ENCODE measurements at regions not wholly inside any gene's neighbourhood (a gene's known extent, or its start where the extent isn't known, plus 50 kb on each side); places are given as distances from the start of the nearest gene placed in this dataset.

DNA sequence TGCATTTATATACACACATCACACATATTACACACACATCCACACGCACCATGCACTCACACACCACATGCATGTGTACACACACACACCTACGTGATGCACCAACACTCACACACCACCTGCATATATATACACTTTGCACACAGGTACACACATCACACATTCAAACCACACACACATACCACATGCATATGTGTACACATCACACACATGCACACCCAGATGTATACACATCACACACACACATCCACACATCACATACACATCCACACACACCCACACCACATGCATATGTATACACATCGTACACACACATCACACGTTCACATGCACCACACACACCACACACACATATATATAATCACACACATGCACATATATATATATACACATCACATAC, 281.8 kb downstream of the IRF8 start:
- DNase-seq (ENCODE audit: low spot score) = no peak
- TF ChIP-seq, protein P1, sequence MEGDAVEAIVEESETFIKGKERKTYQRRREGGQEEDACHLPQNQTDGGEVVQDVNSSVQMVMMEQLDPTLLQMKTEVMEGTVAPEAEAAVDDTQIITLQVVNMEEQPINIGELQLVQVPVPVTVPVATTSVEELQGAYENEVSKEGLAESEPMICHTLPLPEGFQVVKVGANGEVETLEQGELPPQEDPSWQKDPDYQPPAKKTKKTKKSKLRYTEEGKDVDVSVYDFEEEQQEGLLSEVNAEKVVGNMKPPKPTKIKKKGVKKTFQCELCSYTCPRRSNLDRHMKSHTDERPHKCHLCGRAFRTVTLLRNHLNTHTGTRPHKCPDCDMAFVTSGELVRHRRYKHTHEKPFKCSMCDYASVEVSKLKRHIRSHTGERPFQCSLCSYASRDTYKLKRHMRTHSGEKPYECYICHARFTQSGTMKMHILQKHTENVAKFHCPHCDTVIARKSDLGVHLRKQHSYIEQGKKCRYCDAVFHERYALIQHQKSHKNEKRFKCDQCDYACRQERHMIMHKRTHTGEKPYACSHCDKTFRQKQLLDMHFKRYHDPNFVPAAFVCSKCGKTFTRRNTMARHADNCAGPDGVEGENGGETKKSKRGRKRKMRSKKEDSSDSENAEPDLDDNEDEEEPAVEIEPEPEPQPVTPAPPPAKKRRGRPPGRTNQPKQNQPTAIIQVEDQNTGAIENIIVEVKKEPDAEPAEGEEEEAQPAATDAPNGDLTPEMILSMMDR (IDR thresholded peaks at IDR 0.05; ENCODE audit: extremely low read depth, missing control alignments) = no peak

DNA sequence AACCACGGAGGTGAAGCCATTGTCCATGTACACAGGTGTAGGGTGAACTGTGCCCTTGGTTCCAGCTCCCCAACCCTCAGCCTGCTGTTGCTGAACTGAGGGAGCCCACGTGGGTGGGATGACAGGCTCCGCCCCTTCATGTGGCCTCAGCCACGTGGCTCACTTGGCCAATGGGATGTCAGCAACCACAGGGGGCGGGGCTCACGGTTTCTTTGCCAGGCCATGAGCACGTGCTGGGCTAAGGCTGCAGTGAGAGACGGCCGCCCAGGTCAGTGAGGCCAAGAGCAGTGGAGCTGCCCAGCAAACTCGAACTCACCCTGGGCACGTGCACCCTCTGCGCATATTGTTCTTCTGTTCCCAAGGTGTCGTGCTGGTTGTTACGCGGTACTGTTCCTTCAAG, 282.6 kb downstream of the IRF8 start:
- no peak for DNase-seq (ENCODE audit: low spot score)
- TF ChIP-seq, protein P1 (IDR thresholded peaks at IDR 0.05; ENCODE audit: extremely low read depth, missing control alignments) = no peak

DNA sequence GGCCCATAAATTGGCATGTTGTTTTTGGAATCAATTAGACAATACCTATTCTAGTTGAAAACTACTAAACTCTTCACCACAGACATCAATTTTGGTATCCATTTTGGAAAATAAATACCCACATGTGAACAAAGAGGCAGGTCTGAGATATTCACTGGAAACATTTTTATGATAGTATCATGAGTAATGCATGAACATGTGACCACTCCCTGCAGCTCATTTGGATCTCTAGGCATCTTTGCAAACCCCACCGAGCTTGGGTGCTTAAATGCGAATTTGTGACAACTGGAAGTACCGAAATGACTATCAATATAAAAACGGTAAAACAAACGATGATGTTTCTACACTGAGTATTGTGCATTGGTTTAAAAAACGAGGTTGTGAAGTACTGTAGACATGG, 285.2 kb downstream of the IRF8 start:
- TF ChIP-seq, protein P1 (IDR thresholded peaks at IDR 0.05; ENCODE audit: extremely low read depth, missing control alignments) = no peak
- no peak for DNase-seq (ENCODE audit: low spot score)

DNA sequence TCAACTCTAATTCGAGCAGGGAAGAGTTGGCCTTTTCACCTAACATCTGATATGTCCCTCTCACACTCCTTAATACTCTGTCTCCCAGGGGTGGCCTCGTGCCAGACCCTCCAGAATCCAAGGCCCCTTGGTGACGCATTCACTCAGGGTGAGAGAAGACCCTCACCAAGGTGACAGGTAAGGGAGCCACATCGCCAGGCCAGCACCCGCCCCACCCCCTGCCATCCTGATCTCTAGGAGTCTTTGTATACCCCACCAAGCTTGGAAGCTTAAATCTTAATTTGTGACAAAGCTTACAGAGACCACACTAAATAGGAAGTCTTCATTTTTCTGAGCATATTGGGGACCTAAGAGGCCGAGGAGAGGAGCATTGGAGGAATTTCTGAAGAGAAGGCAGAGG, 286.1 kb downstream of the IRF8 start:
- TF ChIP-seq, protein P1 (IDR thresholded peaks at IDR 0.05; ENCODE audit: extremely low read depth, missing control alignments) = no peak
- no peak for DNase-seq (ENCODE audit: low spot score)

DNA sequence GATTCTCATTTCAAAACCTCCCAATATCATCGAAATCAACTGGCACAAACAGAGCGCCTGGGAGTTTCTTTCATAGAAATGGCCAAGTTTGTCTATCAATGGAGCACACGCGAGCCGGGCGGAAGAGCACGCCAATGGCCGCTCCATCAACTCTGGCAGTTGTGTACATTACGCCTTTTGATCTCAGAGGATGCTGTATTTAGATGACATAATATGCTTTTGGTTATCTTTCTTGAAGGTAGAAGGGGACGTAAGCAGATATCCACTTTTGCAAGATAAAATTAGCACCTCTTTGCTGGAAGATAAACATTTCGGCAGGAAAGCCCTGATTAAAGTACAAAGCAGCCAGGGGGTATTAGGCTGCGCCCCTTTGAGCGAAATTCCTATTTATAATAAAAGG, 287.4 kb downstream of the IRF8 start:
- no peak for DNase-seq (ENCODE audit: low spot score)
- TF ChIP-seq, protein P1 (IDR thresholded peaks at IDR 0.05; ENCODE audit: extremely low read depth, missing control alignments) = no peak

DNA sequence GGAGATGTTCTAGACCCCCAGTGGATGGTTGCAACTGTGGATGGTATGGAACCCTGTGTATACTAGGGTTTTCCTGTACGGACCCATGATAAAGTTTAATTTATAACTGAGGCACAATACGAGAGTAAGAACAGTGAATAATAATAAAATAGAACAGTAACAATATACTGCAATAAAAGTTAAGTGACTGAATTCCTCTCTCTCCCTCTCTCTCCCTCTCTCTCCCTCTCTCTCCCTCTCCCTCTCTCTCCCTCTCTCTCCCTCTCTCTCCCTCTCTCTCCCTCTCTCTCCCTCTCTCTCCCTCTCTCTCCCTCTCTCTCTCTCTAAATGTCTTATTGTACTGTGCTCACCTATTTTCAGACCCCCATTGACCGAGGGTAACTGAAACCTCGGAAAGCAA, 291.0 kb downstream of the IRF8 start:
- no peak for DNase-seq (ENCODE audit: low spot score)
- TF ChIP-seq, protein P1 (IDR thresholded peaks at IDR 0.05; ENCODE audit: extremely low read depth, missing control alignments) = no peak

DNA sequence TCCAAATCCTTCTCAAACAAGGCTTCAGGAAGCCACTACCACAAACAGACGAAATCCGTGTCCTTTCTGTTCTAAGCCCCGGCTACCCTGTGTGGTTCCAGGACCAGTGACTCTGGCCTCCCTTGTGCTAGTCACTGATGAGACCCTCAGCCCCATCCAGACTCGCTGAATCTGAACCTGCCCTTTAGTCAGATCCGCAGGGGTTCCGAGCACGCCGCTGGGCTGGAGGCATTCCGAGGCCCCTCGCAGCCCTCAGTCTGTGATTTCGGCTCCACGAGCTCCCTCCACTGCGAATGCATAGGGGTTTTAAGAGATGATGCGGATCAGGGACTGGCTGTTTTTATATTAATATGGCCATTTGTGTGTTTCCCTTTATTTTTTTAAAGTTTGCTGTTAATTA, 292.7 kb downstream of the IRF8 start:
- TF ChIP-seq, protein P1 (IDR thresholded peaks at IDR 0.05; ENCODE audit: extremely low read depth, missing control alignments) = no peak
- DNase-seq (ENCODE audit: low spot score) = no peak
